SK-N-SH (cell line): ENCODE measurements at regions not wholly inside any gene's neighbourhood (a gene's known extent, or its start where the extent isn't known, plus 50 kb on each side); places are given as distances from the start of the nearest gene placed in this dataset.

Source experiments
- CTCF ChIA-PET: fragments of 300-600, 350-600 bp; formaldehyde crosslinking; extraction: SDS; loops from one replicate; lab custom pipeline; 2021; lab: Yijun Ruan, JAX
- POLR2A ChIA-PET: fragments of 350-600 bp; sonication (Branson Sonifier 250); formaldehyde crosslinking; extraction: SDS; loops from one replicate; lab custom pipeline; 2020; ENCODE audit warnings: antibody characterized with exemption, inconsistent platforms; lab: Yijun Ruan, JAX
- DNase-seq: peaks from one replicate; pipeline ENCODE4 v3.0.0; 2012
- H2AFZ ChIP-seq: fragments of 200-600 bp; sonication (generic); 2 replicates; pipeline ENCODE4 v1.8.1; 2016; ENCODE audit warnings: antibody characterized with exemption, mild to moderate bottlenecking, low read depth
- H3F3A ChIP-seq: fragments of 200-600 bp; sonication (generic); replicated peaks from 2 replicates; pipeline ENCODE3; 2016; ENCODE audit warnings: antibody characterized with exemption, mild to moderate bottlenecking; ENCODE audit not compliant: insufficient read depth
- H3K27ac ChIP-seq, 2 experiments: fragments of 200-500 bp in 1 of 2; fragments of 200-600 bp in 1 of 2; sonication (Bioruptor generic) in 1 of 2; sonication (generic), shearing (Covaris generic) in 1 of 2; 2 replicates each; pipeline versions ENCODE4 v1.5.1 to v1.6.1; 2014 to 2016; ENCODE audit warnings: low read depth in 2 of 2, inconsistent platforms in 1 of 2, low read length in 1 of 2, mild to moderate bottlenecking in 1 of 2, mixed read lengths in 1 of 2
- H3K27me3 ChIP-seq: fragments of 200-600 bp; sonication (generic), shearing (Covaris generic); 2 replicates; pipeline ENCODE4 v1.6.1; 2016; ENCODE audit warnings: mixed run types; ENCODE audit not compliant: insufficient read depth
- H3K36me3 ChIP-seq, 2 experiments: fragments of 200-500 bp in 1 of 2; fragments of 200-600 bp in 1 of 2; sonication (Bioruptor generic) in 1 of 2; sonication (generic) in 1 of 2; replicated peaks in 1 of 2; 2 replicates each; pipeline versions ENCODE3 to v1.5.1; 2014 to 2016; ENCODE audit warnings: low read length in 1 of 2, mild to moderate bottlenecking in 1 of 2; ENCODE audit not compliant: insufficient read depth in 2 of 2, control insufficient read depth in 1 of 2
- H3K4me1 ChIP-seq, 2 experiments: fragments of 200-500 bp in 1 of 2; fragments of 200-600 bp in 1 of 2; sonication (Bioruptor generic) in 1 of 2; sonication (generic), shearing (Covaris generic) in 1 of 2; 2 replicates each; pipeline versions ENCODE4 v1.5.1 to v1.6.1; 2014 to 2016; ENCODE audit warnings: low read depth in 1 of 2, low read length in 1 of 2, mixed run types in 1 of 2; ENCODE audit not compliant: insufficient read depth in 2 of 2, control insufficient read depth in 1 of 2
- H3K4me2 ChIP-seq: fragments of 200-600 bp; sonication (generic), shearing (Covaris generic); 2 replicates; pipeline ENCODE4 v1.6.1; 2017; ENCODE audit warnings: mixed run types
- H3K4me3 ChIP-seq, 2 experiments: fragments of 200-500 bp in 1 of 2; fragments of 200-600 bp in 1 of 2; sonication (Bioruptor generic) in 1 of 2; sonication (generic), shearing (Covaris generic) in 1 of 2; 2 replicates each; pipeline versions ENCODE4 v1.5.1 to v1.8.1; 2014 to 2016; ENCODE audit warnings: low read depth in 2 of 2, inconsistent platforms in 1 of 2, low read length in 1 of 2, mild to moderate bottlenecking in 1 of 2, mixed read lengths in 1 of 2, moderate library complexity in 1 of 2
- H3K79me2 ChIP-seq: fragments of 200-600 bp; sonication (generic); 2 replicates; pipeline ENCODE4 v1.8.1; 2017; ENCODE audit warnings: mild to moderate bottlenecking; ENCODE audit not compliant: insufficient read depth
- H3K9ac ChIP-seq: fragments of 200-600 bp; sonication (generic); 2 replicates; pipeline ENCODE4 v1.6.1; 2017; ENCODE audit warnings: mixed run types
- H3K9me2 ChIP-seq: fragments of 200-600 bp; sonication (generic); 2 replicates; pipeline ENCODE4 v1.6.1; 2017; ENCODE audit warnings: mixed run types
- H3K9me3 ChIP-seq: fragments of 200-600 bp; sonication (generic); 2 replicates; pipeline ENCODE4 v1.6.1; 2017; ENCODE audit warnings: mixed run types, mild to moderate bottlenecking, moderate library complexity
- H4K20me1 ChIP-seq: fragments of 200-600 bp; sonication (generic); 2 replicates; pipeline ENCODE4 v1.6.1; 2017; ENCODE audit warnings: mild to moderate bottlenecking, mixed run types; ENCODE audit not compliant: insufficient read depth
- CHD2 ChIP-seq: fragments of 150-350 bp; IDR thresholded peaks from 2 replicates; pipeline ENCODE4 v1.6.1; 2018; ENCODE audit warnings: low read length; ENCODE audit not compliant: partially characterized antibody
- ELF1 ChIP-seq: IDR thresholded peaks from 2 replicates; pipeline ENCODE4 v1.4.0; 2012
- EP300 ChIP-seq, 2 experiments: IDR thresholded peaks; 2 replicates each; pipeline versions ENCODE4 v1.4.0 to v1.6.1; 2012; ENCODE audit warnings: borderline replicate concordance in 1 of 2, low read depth in 1 of 2, low read length in 1 of 2
- EZH2phosphoT487 ChIP-seq: fragments of 200-600 bp; sonication (generic); IDR thresholded peaks from 2 replicates; pipeline ENCODE4 v1.6.1; 2017; ENCODE audit warnings: low read depth, mixed run types, mild to moderate bottlenecking, antibody characterized with exemption, moderate library complexity, borderline replicate concordance
- FOSL2 ChIP-seq: IDR thresholded peaks from 2 replicates; pipeline ENCODE4 v1.4.0; 2012; ENCODE audit warnings: low read depth, mild to moderate bottlenecking, moderate library complexity, borderline replicate concordance
- FOXM1 ChIP-seq: IDR thresholded peaks from 2 replicates; pipeline ENCODE4 v1.4.0; 2012; ENCODE audit warnings: low read depth, mild to moderate bottlenecking
- MEF2A ChIP-seq: IDR thresholded peaks from 2 replicates; pipeline ENCODE4 v1.4.0; 2012; ENCODE audit warnings: low read depth, borderline replicate concordance
- MXI1 ChIP-seq: IDR thresholded peaks from 2 replicates; pipeline ENCODE4 v1.6.1; 2012; ENCODE audit warnings: mild to moderate bottlenecking, low read depth, low read length, improper control_type of control experiment
- NFIC ChIP-seq: IDR thresholded peaks from 2 replicates; pipeline ENCODE4 v1.4.0; 2012; ENCODE audit warnings: borderline replicate concordance
- NRF1 ChIP-seq: IDR thresholded peaks from 2 replicates; pipeline ENCODE4 v1.6.1; 2012; ENCODE audit warnings: low read depth, mild to moderate bottlenecking, low read length
- POLR2AphosphoS5 ChIP-seq: IDR thresholded peaks from 2 replicates; pipeline ENCODE4 v1.6.1; 2012; ENCODE audit warnings: low read depth, low read length
- RAD21 ChIP-seq: IDR thresholded peaks from 2 replicates; pipeline ENCODE4 v1.6.1; 2012; ENCODE audit warnings: mild to moderate bottlenecking, low read length
- RFX5 ChIP-seq: IDR thresholded peaks from 2 replicates; pipeline ENCODE4 v1.6.1; 2012; ENCODE audit warnings: mild to moderate bottlenecking, improper control_type of control experiment, low read length
- RXRA ChIP-seq: IDR thresholded peaks from 2 replicates; pipeline ENCODE4 v1.4.0; 2012; ENCODE audit warnings: low read depth, mild to moderate bottlenecking, borderline replicate concordance
- SMC3 ChIP-seq: IDR thresholded peaks from 2 replicates; pipeline ENCODE4 v1.6.1; 2012; ENCODE audit warnings: low read depth, low read length, improper control_type of control experiment
- TCF12 ChIP-seq: IDR thresholded peaks from 2 replicates; pipeline ENCODE4 v1.4.0; 2012
- TEAD4 ChIP-seq: IDR thresholded peaks from 2 replicates; pipeline ENCODE4 v1.4.0; 2012; ENCODE audit warnings: mild to moderate bottlenecking, borderline replicate concordance; ENCODE audit not compliant: insufficient read depth
- YY1 ChIP-seq: IDR thresholded peaks from 2 replicates; pipeline ENCODE4 v1.4.0; 2012; ENCODE audit warnings: low read depth, mild to moderate bottlenecking
- WGBS: methylation state at CpG from one replicate; pipeline ENCODE4 v1.1.6; 2017; ENCODE audit warnings: low lambda C conversion rate; 5-methylcytosine and 5-hydroxymethylcytosine counted together
- TF ChIP-seq, protein P1 (sequence below): fragments of 150-350 bp; IDR thresholded peaks from 2 replicates; pipeline ENCODE4 v1.6.1; 2016; ENCODE audit warnings: mild to moderate bottlenecking, low read depth, low read length
- TF ChIP-seq, protein P2 (sequence below): IDR thresholded peaks from 2 replicates; pipeline ENCODE4 v1.4.0; 2012; ENCODE audit warnings: low read depth

DNA sequence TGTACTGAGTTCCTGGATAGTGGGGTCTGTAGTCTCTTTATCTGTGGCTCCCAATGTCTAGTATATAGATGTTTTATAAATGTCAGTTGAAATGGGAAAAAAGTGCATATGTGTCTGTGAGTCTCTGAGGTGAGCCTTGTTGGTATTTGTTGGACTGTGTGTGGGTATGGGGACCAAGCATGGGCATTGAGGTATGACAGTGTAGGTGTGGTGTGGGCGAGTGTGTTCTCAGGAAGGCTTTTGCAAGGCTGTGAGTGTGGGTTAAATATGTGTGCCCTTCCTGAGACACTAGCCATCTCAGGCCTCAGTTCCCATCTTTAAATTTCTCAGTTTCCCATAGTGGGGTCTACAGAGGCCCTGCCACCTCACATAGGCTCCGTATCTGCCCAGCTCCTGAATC, 440.2 kb upstream of the CCL2 start:
- Histone ChIP-seq H3K4me3 (no peak overlapping the region), H4K20me1 (no peaks in the 10 kb centered on the region), H3K79me2 (no peaks in the 10 kb centered on the region), H3K4me1 (peaks cover 0 to 3% of the 10 kb centered on the region in 2 experiments; a peak in 1 of 4 replicates), H3K4me2 (no peak overlapping the region), H3F3A (no peaks in the 10 kb centered on the region), H3K9me3 (no peaks in the 10 kb centered on the region), H3K27me3 (no peaks in the 10 kb centered on the region), H3K27ac (no peak overlapping the region), H3K36me3 (no peaks in the 10 kb centered on the region), H3K9me2 (no peaks in the 10 kb centered on the region)
- CTCF ChIA-PET, result no interaction called here
- DNase-seq, result no peak
- POLR2A ChIA-PET, result no interaction called here
- no peak for TF ChIP-seq FOXM1
- TF ChIP-seq, protein P1, sequence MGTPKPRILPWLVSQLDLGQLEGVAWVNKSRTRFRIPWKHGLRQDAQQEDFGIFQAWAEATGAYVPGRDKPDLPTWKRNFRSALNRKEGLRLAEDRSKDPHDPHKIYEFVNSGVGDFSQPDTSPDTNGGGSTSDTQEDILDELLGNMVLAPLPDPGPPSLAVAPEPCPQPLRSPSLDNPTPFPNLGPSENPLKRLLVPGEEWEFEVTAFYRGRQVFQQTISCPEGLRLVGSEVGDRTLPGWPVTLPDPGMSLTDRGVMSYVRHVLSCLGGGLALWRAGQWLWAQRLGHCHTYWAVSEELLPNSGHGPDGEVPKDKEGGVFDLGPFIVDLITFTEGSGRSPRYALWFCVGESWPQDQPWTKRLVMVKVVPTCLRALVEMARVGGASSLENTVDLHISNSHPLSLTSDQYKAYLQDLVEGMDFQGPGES, result no peak
- no peak for TF ChIP-seq EP300 (IDR thresholded peaks at IDR 0.05; ENCODE audit: borderline replicate concordance in 1 of 2, low read depth in 1 of 2, low read length in 1 of 2)
- TF ChIP-seq EZH2phosphoT487, result no peak
- no peak for TF ChIP-seq YY1
- TF ChIP-seq, protein P2, sequence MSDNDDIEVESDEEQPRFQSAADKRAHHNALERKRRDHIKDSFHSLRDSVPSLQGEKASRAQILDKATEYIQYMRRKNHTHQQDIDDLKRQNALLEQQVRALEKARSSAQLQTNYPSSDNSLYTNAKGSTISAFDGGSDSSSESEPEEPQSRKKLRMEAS, result no peak
- no peak for TF ChIP-seq SMC3
- no peak for TF ChIP-seq RFX5
- TF ChIP-seq ELF1, result no peak
- TF ChIP-seq POLR2AphosphoS5, result no peak
- no peak for TF ChIP-seq CHD2
- no peak for TF ChIP-seq RXRA
- TF ChIP-seq MEF2A, result no peak
- TF ChIP-seq RAD21, result no peak
- TF ChIP-seq MXI1, result no peak
- no peak for TF ChIP-seq TCF12
- TF ChIP-seq TEAD4, result no peak
- TF ChIP-seq FOSL2, result no peak
- TF ChIP-seq, all 33 proteins: peak for 0
- WGBS, result 17% methylated on average over 1 of the region's 2 CpGs
- Histone ChIP-seq H2AFZ (no peak overlapping the region), H3K9ac (no peak overlapping the region)

- Histone ChIP-seq H3K27me3 (no peaks in the 10 kb centered on the region), H4K20me1 (no peaks in the 10 kb centered on the region), H2AFZ (no peak overlapping the region), H3K4me2 (no peak overlapping the region), H3K9me2 (no peaks in the 10 kb centered on the region), H3K9ac (no peak overlapping the region), H3K4me1 (peaks cover 0 to 1% of the 10 kb centered on the region in 2 experiments; a peak in 1 of 4 replicates), H3K4me3 (no peak overlapping the region), H3K27ac (no peak overlapping the region), H3K36me3 (no peaks in the 10 kb centered on the region), H3F3A (no peaks in the 10 kb centered on the region), H3K9me3 (no peaks in the 10 kb centered on the region), H3K79me2 (no peaks in the 10 kb centered on the region)
- TF ChIP-seq NRF1, result no peak
- TF ChIP-seq NFIC, result no peak
- ChIA-PET CTCF (interaction anchor here (0.8 to 1.0 kb wide), 2 partner anchors 64 to 330 kb away, joined by 3 to 4 read pairs; no protein-coding TSS in a partner anchor), POLR2A (no interaction called here)
- WGBS, result 12% methylated on average over 2 of the region's 2 CpGs
- DNase-seq, result no peak
These were observed 439.0 kb upstream of the CCL2 start for GRCh38 chr17:33816036-33816435.
